Endothelial cell of umbilical vein (primary cell): ENCODE measurements at regions not wholly inside any gene's neighbourhood (a gene's known extent, or its start where the extent isn't known, plus 50 kb on each side); places are given as distances from the start of the nearest gene placed in this dataset.
"Not testable (repeated sequence)": the region's sequence is repeated elsewhere in the genome, so short reads cannot be mapped to it uniquely, and the experiment has no call there.

Experiments
- BruUV-seq: library from RNA; stranded (reverse); fragments of 400-500 nt; replicated peaks from 2 replicates; lab custom pipeline; 2021; lab: Mats Ljungman, UMichigan
- CTCF ChIA-PET: fragments of 300-600, 350-600 bp; sonication (Branson Sonifier 250); formaldehyde crosslinking; loops from one replicate; lab custom pipeline; 2021; ENCODE audit warnings: antibody characterized with exemption, inconsistent platforms; lab: Charles Lee
- POLR2A ChIA-PET: fragments of 300-600, 350-600 bp; sonication (Branson Sonifier 250); formaldehyde crosslinking; loops from one replicate; lab custom pipeline; 2021; ENCODE audit warnings: antibody characterized with exemption, inconsistent platforms; lab: Charles Lee
- DNase-seq: peaks from one replicate; pipeline ENCODE4 v3.0.0-alpha.2; 2011; ENCODE audit warnings: low read depth, low spot score
- FAIRE-seq: peaks from 2 replicates; lab custom pipeline; 2011; peaks lifted over from hg19 to GRCh38; lab: Jason Lieb, UNC
- H2AFZ ChIP-seq: 2 replicates; pipeline ENCODE4 v1.6.0; 2012; ENCODE audit warnings: low read depth, low read length, control low read depth, inconsistent platforms
- H3K27ac ChIP-seq: 2 replicates; pipeline ENCODE4 v1.5.1; 2011; ENCODE audit warnings: low read depth, mild to moderate bottlenecking, control low read depth, low read length, moderate library complexity; ENCODE audit not compliant: insufficient read depth
- H3K27me3 ChIP-seq, 2 experiments: 2 replicates each; pipeline versions ENCODE4 v1.6.0 to v1.6.1; 2011; ENCODE audit warnings: low read length in 2 of 2, mixed read lengths in 1 of 2; ENCODE audit not compliant: control insufficient read depth in 2 of 2, insufficient read depth in 2 of 2
- H3K36me3 ChIP-seq, 2 experiments: 2 replicates in 1 of 2; 3 replicates in 1 of 2; pipeline ENCODE4 v1.5.1; 2011; ENCODE audit warnings: low read length in 2 of 2, mild to moderate bottlenecking in 1 of 2, moderate library complexity in 1 of 2; ENCODE audit not compliant: control insufficient read depth in 2 of 2, insufficient read depth in 2 of 2; ENCODE audit errors: extremely low read depth in 1 of 2
- H3K4me1 ChIP-seq: 3 replicates; pipeline ENCODE4 v1.5.1; 2011; ENCODE audit warnings: mild to moderate bottlenecking, low read length; ENCODE audit not compliant: control insufficient read depth, insufficient read depth; ENCODE audit errors: extremely low read depth
- H3K4me2 ChIP-seq: 2 replicates; pipeline ENCODE4 v1.6.1; 2011; ENCODE audit warnings: low read length, control low read depth, mixed read lengths; ENCODE audit not compliant: insufficient read depth
- H3K4me3 ChIP-seq, 3 experiments: fragments of 200-600 bp in 1 of 3; sonication (generic), shearing (Covaris generic) in 1 of 3; replicated peaks in 1 of 3; 2 replicates each; pipeline ENCODE4 v1.5.1; 2011 to 2016; ENCODE audit warnings: control low read depth in 3 of 3, low read length in 3 of 3, mild to moderate bottlenecking in 2 of 3, inconsistent platforms in 1 of 3, low read depth in 1 of 3, moderate library complexity in 1 of 3; ENCODE audit not compliant: insufficient read depth in 1 of 3
- H3K79me2 ChIP-seq: 2 replicates; pipeline ENCODE4 v1.6.0; 2012; ENCODE audit warnings: low read length, inconsistent platforms; ENCODE audit not compliant: control insufficient read depth, insufficient read depth
- H3K9ac ChIP-seq: replicated peaks from 2 replicates; pipeline ENCODE3; 2011; ENCODE audit warnings: low read length, control low read depth; ENCODE audit not compliant: insufficient read depth; ENCODE audit errors: extremely low read depth
- H3K9me1 ChIP-seq: replicated peaks from 3 replicates; pipeline ENCODE4 v1.6.0; 2011; ENCODE audit warnings: mild to moderate bottlenecking, low read length; ENCODE audit not compliant: control insufficient read depth, insufficient read depth; ENCODE audit errors: extremely low read depth
- H3K9me3 ChIP-seq: replicated peaks from 2 replicates; pipeline ENCODE4 v1.5.1; 2012; ENCODE audit warnings: low read length, inconsistent platforms; ENCODE audit not compliant: control insufficient read depth, insufficient read depth
- H4K20me1 ChIP-seq: replicated peaks from 2 replicates; pipeline ENCODE3; 2011; ENCODE audit warnings: mild to moderate bottlenecking, low read length; ENCODE audit not compliant: control insufficient read depth, insufficient read depth; ENCODE audit errors: extremely low read depth
- EZH2 ChIP-seq: IDR thresholded peaks from 2 replicates; pipeline ENCODE4 v1.6.1; 2012; ENCODE audit warnings: borderline replicate concordance, low read depth, mild to moderate bottlenecking, moderate library complexity, low read length, inconsistent platforms; ENCODE audit not compliant: severe bottlenecking
- FOS ChIP-seq: IDR thresholded peaks from 2 replicates; pipeline ENCODE4 v1.6.1; 2011; ENCODE audit warnings: mild to moderate bottlenecking, low read length, moderate library complexity, borderline replicate concordance; ENCODE audit not compliant: insufficient read depth
- GATA2 ChIP-seq: IDR thresholded peaks from 2 replicates; pipeline ENCODE4 v1.7.0; 2011; ENCODE audit warnings: low read depth, mild to moderate bottlenecking, moderate library complexity, mixed read lengths, low read length; ENCODE audit not compliant: insufficient read length, insufficient read depth
- JUN ChIP-seq: IDR thresholded peaks from 2 replicates; pipeline ENCODE4 v1.6.1; 2011; ENCODE audit warnings: borderline replicate concordance, low read depth; ENCODE audit not compliant: insufficient read length, insufficient read depth
- MYC ChIP-seq: IDR thresholded peaks from one replicate; pipeline ENCODE4 v1.6.1; 2011; ENCODE audit warnings: mild to moderate bottlenecking, low read depth, low read length
- POLR2A ChIP-seq: IDR thresholded peaks from 2 replicates; pipeline ENCODE4 v1.6.1; 2012; ENCODE audit warnings: low read depth, mild to moderate bottlenecking, control low read depth, low read length
- POLR2AphosphoS5 ChIP-seq: IDR thresholded peaks from 2 replicates; pipeline ENCODE4 v1.6.1; 2012; ENCODE audit warnings: low read depth, mild to moderate bottlenecking, control low read depth, low read length, moderate library complexity; ENCODE audit not compliant: insufficient read depth
- dilution Hi-C: fragments of 300-500 bp; cut with MboI; formaldehyde crosslinking; loops from one replicate; pipeline ENCODE4 v1.15.0; 2019; ENCODE audit warnings: low sequenced_read_pairs; ENCODE audit not compliant: extremely low pct_ligation_motif_present
- intact Hi-C: fragments of 100-400 bp; cut with micrococcal nuclease; formaldehyde crosslinking; loops from one replicate; pipeline ENCODE4 v1.10.0; 2022
- TF ChIP-seq, protein P1 (sequence below): IDR thresholded peaks from 2 replicates; pipeline ENCODE4 v1.6.1; 2011; ENCODE audit not compliant: insufficient read depth, insufficient read length
- TF ChIP-seq, protein P2 (sequence below), 2 donors: IDR thresholded peaks; 1 replicate in 1 of 2; 2 replicates in 1 of 2; pipeline ENCODE4 v1.5.1; 2011; ENCODE audit warnings: low read length in 2 of 2, mild to moderate bottlenecking in 2 of 2, moderate library complexity in 2 of 2, control low read depth in 1 of 2, inconsistent platforms in 1 of 2, low read depth in 1 of 2; ENCODE audit not compliant: insufficient read depth in 1 of 2; ENCODE audit errors: extremely low read depth in 1 of 2

DNA sequence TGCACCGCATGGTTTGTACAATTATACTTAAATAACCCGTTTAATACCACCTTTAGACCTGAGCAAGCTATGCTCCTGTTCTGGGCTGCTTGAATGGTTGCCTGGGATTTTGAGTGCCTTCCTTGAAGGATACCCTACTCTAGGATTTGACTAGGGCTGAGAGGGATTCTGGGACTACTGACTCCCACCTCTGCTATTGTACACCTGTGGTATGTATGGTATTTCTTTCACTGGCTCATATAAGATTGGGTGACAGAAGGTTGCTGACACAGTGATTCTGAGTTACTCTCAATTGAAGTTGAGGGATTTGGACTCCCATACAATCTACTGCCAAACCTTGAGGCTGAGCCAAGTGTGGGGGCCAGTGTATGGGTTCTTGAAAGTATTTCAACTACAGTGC, 494.4 kb upstream of the SEMA3D start:
- intact Hi-C loops, result no loop called here
- CTCF ChIA-PET, result no interaction called here
- no peak overlapping the region for H3K4me3 ChIP-seq
- no peak for FAIRE-seq
- no peaks in the 10 kb centered on the region for H3K79me2 ChIP-seq
- H3K9ac ChIP-seq, result no peak overlapping the region
- DNase-seq, result no peak
- H4K20me1 ChIP-seq, result no peaks in the 10 kb centered on the region
- no peaks in the 10 kb centered on the region for H3K36me3 ChIP-seq
- H3K4me2 ChIP-seq, result no peak overlapping the region
- no peaks in the 10 kb centered on the region for H3K27me3 ChIP-seq
- no peak overlapping the region for H2AFZ ChIP-seq
- no peaks in the 10 kb centered on the region for H3K4me1 ChIP-seq
- BruUV-seq, result no TSS peak
- H3K9me1 ChIP-seq, result no peaks in the 10 kb centered on the region
- POLR2A ChIA-PET, result no interaction called here
- TF ChIP-seq MYC (no peak), POLR2AphosphoS5 (no peak), GATA2 (no peak), JUN (no peak), FOS (no peak), POLR2A (no peak), EZH2 (no peak)
- TF ChIP-seq, protein P1, sequence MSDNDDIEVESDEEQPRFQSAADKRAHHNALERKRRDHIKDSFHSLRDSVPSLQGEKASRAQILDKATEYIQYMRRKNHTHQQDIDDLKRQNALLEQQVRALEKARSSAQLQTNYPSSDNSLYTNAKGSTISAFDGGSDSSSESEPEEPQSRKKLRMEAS, result no peak
- TF ChIP-seq, protein P2, sequence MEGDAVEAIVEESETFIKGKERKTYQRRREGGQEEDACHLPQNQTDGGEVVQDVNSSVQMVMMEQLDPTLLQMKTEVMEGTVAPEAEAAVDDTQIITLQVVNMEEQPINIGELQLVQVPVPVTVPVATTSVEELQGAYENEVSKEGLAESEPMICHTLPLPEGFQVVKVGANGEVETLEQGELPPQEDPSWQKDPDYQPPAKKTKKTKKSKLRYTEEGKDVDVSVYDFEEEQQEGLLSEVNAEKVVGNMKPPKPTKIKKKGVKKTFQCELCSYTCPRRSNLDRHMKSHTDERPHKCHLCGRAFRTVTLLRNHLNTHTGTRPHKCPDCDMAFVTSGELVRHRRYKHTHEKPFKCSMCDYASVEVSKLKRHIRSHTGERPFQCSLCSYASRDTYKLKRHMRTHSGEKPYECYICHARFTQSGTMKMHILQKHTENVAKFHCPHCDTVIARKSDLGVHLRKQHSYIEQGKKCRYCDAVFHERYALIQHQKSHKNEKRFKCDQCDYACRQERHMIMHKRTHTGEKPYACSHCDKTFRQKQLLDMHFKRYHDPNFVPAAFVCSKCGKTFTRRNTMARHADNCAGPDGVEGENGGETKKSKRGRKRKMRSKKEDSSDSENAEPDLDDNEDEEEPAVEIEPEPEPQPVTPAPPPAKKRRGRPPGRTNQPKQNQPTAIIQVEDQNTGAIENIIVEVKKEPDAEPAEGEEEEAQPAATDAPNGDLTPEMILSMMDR (IDR thresholded peaks at IDR 0.05; ENCODE audit: extremely low read depth in 1 of 2, insufficient read depth in 1 of 2, low read depth in 1 of 2, low read length in 2 of 2), result no peak
- no peak overlapping the region for H3K27ac ChIP-seq
- dilution Hi-C loops, result no loop called here
- no peaks in the 10 kb centered on the region for H3K9me3 ChIP-seq

DNA sequence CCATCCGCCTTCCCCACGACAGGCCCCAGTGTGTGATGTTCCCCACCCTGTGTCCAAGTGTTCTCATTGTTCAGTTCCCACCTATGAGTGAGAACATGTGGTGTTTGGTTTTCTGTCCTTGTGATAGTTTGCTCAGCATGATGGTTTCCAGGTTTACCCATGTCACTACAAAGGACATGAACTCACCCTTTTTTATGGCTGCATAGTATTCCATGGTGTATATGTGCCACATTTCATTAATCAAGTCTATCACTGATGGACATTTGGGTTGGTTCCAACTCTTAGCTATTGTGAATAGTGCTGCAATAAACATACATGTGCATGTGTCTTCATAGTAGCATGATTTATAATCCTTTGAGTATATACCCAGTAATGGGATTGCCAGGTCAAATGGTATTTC, 488.2 kb upstream of the SEMA3D start:
- dilution Hi-C loops, POLR2A ChIA-PET, H3K36me3 ChIP-seq, H3K79me2 ChIP-seq, CTCF ChIA-PET, H3K4me3 ChIP-seq, H3K27ac ChIP-seq, H3K9me3 ChIP-seq, H3K9me1 ChIP-seq, H3K9ac ChIP-seq, H2AFZ ChIP-seq, H4K20me1 ChIP-seq, BruUV-seq, H3K4me2 ChIP-seq, FAIRE-seq, DNase-seq, H3K4me1 ChIP-seq, H3K27me3 ChIP-seq, intact Hi-C loops: not testable (repeated sequence)
